ENCODE measurements at regions not wholly inside any gene's neighbourhood (a gene's known extent, or its start where the extent isn't known, plus 50 kb on each side); places are given as distances from the start of the nearest gene placed in this dataset.

GRCh38 chr2:10971161-10971887 lies 59.6 kb downstream of the KCNF1 start (continued):
- TF ChIP-seq TSHZ2 (CRISPR knock-in tag; IDR thresholded peaks at IDR 0.05) (no peak), ZNF8 (CRISPR knock-in tag; IDR thresholded peaks at IDR 0.05) (no peak), CSDC2 (CRISPR knock-in tag; IDR thresholded peaks at IDR 0.05) (no peak)

GRCh38 chr2:10971888-10972260 lies 60.1 kb downstream of the KCNF1 start:
- TF ChIP-seq ZNF565 (CRISPR knock-in tag; conservative IDR thresholded peaks at IDR 0.05; ENCODE audit: low read depth) (no peak), CREB5 (CRISPR knock-in tag; IDR thresholded peaks at IDR 0.05; ENCODE audit: low read depth) (no peak), RARB (CRISPR knock-in tag; IDR thresholded peaks at IDR 0.05) (no peak), PPARA (CRISPR knock-in tag; IDR thresholded peaks at IDR 0.05; ENCODE audit: borderline replicate concordance) (no peak), SNAI2 (CRISPR knock-in tag; IDR thresholded peaks at IDR 0.05) (no peak), ESRRG (CRISPR knock-in tag; IDR thresholded peaks at IDR 0.05) (no peak), ZNF8 (CRISPR knock-in tag; IDR thresholded peaks at IDR 0.05) (no peak), OSR1 (CRISPR knock-in tag; IDR thresholded peaks at IDR 0.05) (no peak), ZFP30 (CRISPR knock-in tag; IDR thresholded peaks at IDR 0.05) (no peak), ARNTL (CRISPR knock-in tag; IDR thresholded peaks at IDR 0.05; ENCODE audit: borderline replicate concordance, low read depth) (no peak), TCF4 (CRISPR knock-in tag; IDR thresholded peaks at IDR 0.05; ENCODE audit: borderline replicate concordance) (no peak), POU6F1 (CRISPR knock-in tag; IDR thresholded peaks at IDR 0.05; ENCODE audit: borderline replicate concordance, low read depth) (no peak), TSHZ2 (CRISPR knock-in tag; IDR thresholded peaks at IDR 0.05) (no peak)
- ATAC-seq, result no peak; the same call in 1 of the 3 replicates

GRCh38 chr2:10972683-10973433 lies 61.1 kb downstream of the KCNF1 start:
- TF ChIP-seq ARNTL (CRISPR knock-in tag; IDR thresholded peaks at IDR 0.05; ENCODE audit: borderline replicate concordance, low read depth) (no peak), TOX (CRISPR knock-in tag; IDR thresholded peaks at IDR 0.05; ENCODE audit: borderline replicate concordance) (no peak), ZC3H10 (CRISPR knock-in tag; IDR thresholded peaks at IDR 0.05) (no peak), TCF4 (CRISPR knock-in tag; IDR thresholded peaks at IDR 0.05; ENCODE audit: borderline replicate concordance) (no peak), ZNF565 (CRISPR knock-in tag; conservative IDR thresholded peaks at IDR 0.05; ENCODE audit: low read depth) (no peak), CSRNP3 (CRISPR knock-in tag; IDR thresholded peaks at IDR 0.05) (no peak), GLIS3 (CRISPR knock-in tag; IDR thresholded peaks at IDR 0.05) (no peak), PPARA (CRISPR knock-in tag; IDR thresholded peaks at IDR 0.05; ENCODE audit: borderline replicate concordance) (no peak), ZNF70 (CRISPR knock-in tag; IDR thresholded peaks at IDR 0.05) (no peak), PATZ1 (CRISPR knock-in tag; IDR thresholded peaks at IDR 0.05; ENCODE audit: borderline replicate concordance) (no peak), TSHZ2 (CRISPR knock-in tag; IDR thresholded peaks at IDR 0.05) (no peak)
- ATAC-seq, result no peak

All from SK-N-SH treated with all-trans-retinoic acid at 6 μM for 48 hours (cell line).